DOHH2 (cell line): ENCODE measurements at regions not wholly inside any gene's neighbourhood (a gene's known extent, or its start where the extent isn't known, plus 50 kb on each side); places are given as distances from the start of the nearest gene placed in this dataset.

Experiments
- H3F3A ChIP-seq: fragments of 200-600 bp; sonication (generic), shearing (Covaris generic); 2 replicates; pipeline ENCODE4 v1.6.0; 2016; ENCODE audit warnings: antibody characterized with exemption, mild to moderate bottlenecking; ENCODE audit not compliant: control insufficient read depth, insufficient read depth
- H3K27ac ChIP-seq: fragments of 200-600 bp; sonication (generic); 2 replicates; pipeline ENCODE4 v1.5.1; 2014; ENCODE audit warnings: low read depth, mild to moderate bottlenecking, low read length, moderate library complexity
- H3K27me3 ChIP-seq: fragments of 200-600 bp; sonication (generic); 2 replicates; pipeline ENCODE4 v1.6.1; 2014; ENCODE audit warnings: mild to moderate bottlenecking, low read length, mixed read lengths; ENCODE audit not compliant: control insufficient read depth
- H3K36me3 ChIP-seq: fragments of 200-600 bp; sonication (generic); 2 replicates; pipeline ENCODE4 v1.6.1; 2014; ENCODE audit warnings: mild to moderate bottlenecking, low read length, moderate library complexity, mixed read lengths; ENCODE audit not compliant: control insufficient read depth
- H3K4me1 ChIP-seq: fragments of 200-600 bp; sonication (generic); 2 replicates; pipeline ENCODE4 v1.6.1; 2014; ENCODE audit warnings: mild to moderate bottlenecking, low read length, mixed read lengths; ENCODE audit not compliant: control insufficient read depth
- H3K4me2 ChIP-seq: fragments of 200-600 bp; sonication (generic); 2 replicates; pipeline ENCODE4 v1.6.0; 2014; ENCODE audit warnings: mild to moderate bottlenecking, low read length, moderate library complexity
- H3K4me3 ChIP-seq: fragments of 200-600 bp; sonication (generic); 2 replicates; pipeline ENCODE4 v1.5.1; 2014; ENCODE audit warnings: mild to moderate bottlenecking, low read length, mixed read lengths
- H3K79me2 ChIP-seq: fragments of 200-600 bp; sonication (generic); 2 replicates; pipeline ENCODE4 v1.6.1; 2014; ENCODE audit warnings: mild to moderate bottlenecking, low read length, mixed read lengths; ENCODE audit not compliant: control insufficient read depth
- H3K9me2 ChIP-seq: fragments of 200-600 bp; sonication (generic); replicated peaks from 2 replicates; pipeline ENCODE4 v1.6.1; 2014; ENCODE audit warnings: mild to moderate bottlenecking, low read length, mixed read lengths; ENCODE audit not compliant: control insufficient read depth
- H3K9me3 ChIP-seq: fragments of 200-600 bp; sonication (generic); 2 replicates; pipeline ENCODE4 v1.6.1; 2014; ENCODE audit warnings: antibody characterized with exemption, low read length, mixed read lengths; ENCODE audit not compliant: control insufficient read depth, insufficient read depth
- H4K20me1 ChIP-seq: fragments of 200-600 bp; sonication (generic); 2 replicates; pipeline ENCODE4 v1.6.0; 2014; ENCODE audit warnings: low read depth, mild to moderate bottlenecking, antibody characterized with exemption, low read length, moderate library complexity; ENCODE audit not compliant: control insufficient read depth, insufficient read depth
- EZH2phosphoT487 ChIP-seq: fragments of 200-600 bp; sonication (generic); IDR thresholded peaks from 2 replicates; pipeline ENCODE4 v1.6.1; 2017; ENCODE audit warnings: borderline replicate concordance, mild to moderate bottlenecking, antibody characterized with exemption, low read length, moderate library complexity, mixed read lengths
- TF ChIP-seq, protein P1 (sequence below): fragments of 200-600 bp; sonication (generic); IDR thresholded peaks from one replicate; pipeline ENCODE4 v1.5.1; 2014; ENCODE audit warnings: antibody characterized with exemption, mild to moderate bottlenecking, low read depth, low read length; ENCODE audit not compliant: poor library complexity, severe bottlenecking

DNA sequence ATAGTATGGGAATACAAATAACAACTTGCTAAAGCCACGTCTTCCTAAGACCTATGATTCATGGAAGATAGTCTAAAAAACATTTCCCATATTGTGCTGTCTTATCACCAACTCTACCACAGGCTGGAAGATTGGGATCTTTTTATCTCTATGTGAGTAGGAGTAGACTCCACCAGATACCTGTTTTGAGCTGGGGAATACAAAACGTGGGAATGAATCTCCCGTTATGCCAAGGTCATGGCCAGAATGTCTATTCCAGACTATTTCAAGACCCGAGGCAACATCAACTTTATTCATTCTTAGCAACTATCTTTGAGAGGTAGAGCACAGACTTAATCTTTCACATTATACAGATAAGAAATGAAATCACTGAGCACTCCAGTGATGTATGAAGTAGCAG, 2350.9 kb upstream of the WWC1 start:
- no peak overlapping the region for H3K4me2 ChIP-seq
- no peaks in the 10 kb centered on the region for H4K20me1 ChIP-seq
- no peaks in the 10 kb centered on the region for H3K4me1 ChIP-seq
- TF ChIP-seq EZH2phosphoT487 = no peak
- TF ChIP-seq, protein P1, sequence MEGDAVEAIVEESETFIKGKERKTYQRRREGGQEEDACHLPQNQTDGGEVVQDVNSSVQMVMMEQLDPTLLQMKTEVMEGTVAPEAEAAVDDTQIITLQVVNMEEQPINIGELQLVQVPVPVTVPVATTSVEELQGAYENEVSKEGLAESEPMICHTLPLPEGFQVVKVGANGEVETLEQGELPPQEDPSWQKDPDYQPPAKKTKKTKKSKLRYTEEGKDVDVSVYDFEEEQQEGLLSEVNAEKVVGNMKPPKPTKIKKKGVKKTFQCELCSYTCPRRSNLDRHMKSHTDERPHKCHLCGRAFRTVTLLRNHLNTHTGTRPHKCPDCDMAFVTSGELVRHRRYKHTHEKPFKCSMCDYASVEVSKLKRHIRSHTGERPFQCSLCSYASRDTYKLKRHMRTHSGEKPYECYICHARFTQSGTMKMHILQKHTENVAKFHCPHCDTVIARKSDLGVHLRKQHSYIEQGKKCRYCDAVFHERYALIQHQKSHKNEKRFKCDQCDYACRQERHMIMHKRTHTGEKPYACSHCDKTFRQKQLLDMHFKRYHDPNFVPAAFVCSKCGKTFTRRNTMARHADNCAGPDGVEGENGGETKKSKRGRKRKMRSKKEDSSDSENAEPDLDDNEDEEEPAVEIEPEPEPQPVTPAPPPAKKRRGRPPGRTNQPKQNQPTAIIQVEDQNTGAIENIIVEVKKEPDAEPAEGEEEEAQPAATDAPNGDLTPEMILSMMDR = no peak
- H3K9me2 ChIP-seq = no peaks in the 10 kb centered on the region
- H3K4me3 ChIP-seq = no peak overlapping the region
- H3K27ac ChIP-seq = no peak overlapping the region
- H3K36me3 ChIP-seq = no peaks in the 10 kb centered on the region
- no peaks in the 10 kb centered on the region for H3K27me3 ChIP-seq
- H3K79me2 ChIP-seq = no peaks in the 10 kb centered on the region
- no peaks in the 10 kb centered on the region for H3F3A ChIP-seq
- H3K9me3 ChIP-seq = no peaks in the 10 kb centered on the region

DNA sequence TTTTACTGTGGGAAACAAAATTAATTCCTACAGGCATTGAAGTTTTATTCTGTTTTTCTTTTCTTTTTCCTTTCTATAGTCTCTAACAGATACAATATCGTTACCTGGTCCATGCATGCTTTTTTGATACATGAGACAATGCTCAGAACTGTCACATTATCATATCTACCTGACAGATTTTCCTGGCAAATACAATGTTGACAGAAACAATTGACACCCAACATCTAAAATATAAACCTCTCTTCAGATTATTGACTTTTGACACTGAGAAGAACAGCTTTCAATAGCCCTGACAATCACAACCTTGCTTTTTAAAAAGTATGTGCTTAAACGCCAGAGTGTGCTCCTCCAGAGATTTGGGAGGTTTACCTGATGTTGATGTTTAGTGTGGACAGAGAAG, 2334.6 kb upstream of the WWC1 start:
- TF ChIP-seq, protein P1 = no peak
- TF ChIP-seq EZH2phosphoT487 = no peak

DNA sequence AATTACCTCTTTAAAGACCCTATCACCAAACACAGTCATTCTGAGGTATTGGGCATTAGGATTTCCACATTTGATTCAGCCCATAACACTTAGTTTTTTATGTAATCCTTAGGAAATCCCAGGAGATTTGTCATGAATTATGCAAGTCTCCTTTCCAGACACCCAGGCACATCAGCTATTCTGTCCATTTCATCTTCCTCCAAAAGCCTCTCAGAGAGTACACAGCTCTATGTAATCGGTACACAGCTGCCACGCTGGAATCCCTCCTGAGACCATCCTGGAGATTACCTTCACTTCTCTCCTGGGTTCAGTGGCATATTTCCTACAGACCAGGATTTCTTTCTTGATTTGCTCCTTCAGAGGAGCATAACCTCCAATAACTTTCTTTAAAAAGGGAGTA, 2309.8 kb upstream of the WWC1 start:
- no peak overlapping the region for H3K27ac ChIP-seq
- H3K36me3 ChIP-seq = no peaks in the 10 kb centered on the region
- no peaks in the 10 kb centered on the region for H3K9me2 ChIP-seq
- no peaks in the 10 kb centered on the region for H3K4me1 ChIP-seq
- H3K4me2 ChIP-seq = no peak overlapping the region
- H3K27me3 ChIP-seq = no peaks in the 10 kb centered on the region
- H3F3A ChIP-seq = no peaks in the 10 kb centered on the region
- no peaks in the 10 kb centered on the region; the same call in 1 of the 2 replicates for H3K9me3 ChIP-seq
- no peaks in the 10 kb centered on the region for H4K20me1 ChIP-seq
- H3K79me2 ChIP-seq = no peaks in the 10 kb centered on the region
- H3K4me3 ChIP-seq = no peak overlapping the region
- TF ChIP-seq, protein P1 = no peak
- TF ChIP-seq EZH2phosphoT487 = no peak

More for the DNA sequence above, 2334.6 kb upstream of the WWC1 start:
- Histone ChIP-seq H3K27me3 (no peaks in the 10 kb centered on the region), H3K4me3 (no peak overlapping the region), H3K9me2 (no peaks in the 10 kb centered on the region), H3K36me3 (no peaks in the 10 kb centered on the region), H3K9me3 (no peaks in the 10 kb centered on the region), H3K4me2 (no peak overlapping the region), H3K27ac (no peak overlapping the region), H3K4me1 (no peaks in the 10 kb centered on the region), H4K20me1 (no peaks in the 10 kb centered on the region), H3K79me2 (no peaks in the 10 kb centered on the region), H3F3A (no peaks in the 10 kb centered on the region)

DNA sequence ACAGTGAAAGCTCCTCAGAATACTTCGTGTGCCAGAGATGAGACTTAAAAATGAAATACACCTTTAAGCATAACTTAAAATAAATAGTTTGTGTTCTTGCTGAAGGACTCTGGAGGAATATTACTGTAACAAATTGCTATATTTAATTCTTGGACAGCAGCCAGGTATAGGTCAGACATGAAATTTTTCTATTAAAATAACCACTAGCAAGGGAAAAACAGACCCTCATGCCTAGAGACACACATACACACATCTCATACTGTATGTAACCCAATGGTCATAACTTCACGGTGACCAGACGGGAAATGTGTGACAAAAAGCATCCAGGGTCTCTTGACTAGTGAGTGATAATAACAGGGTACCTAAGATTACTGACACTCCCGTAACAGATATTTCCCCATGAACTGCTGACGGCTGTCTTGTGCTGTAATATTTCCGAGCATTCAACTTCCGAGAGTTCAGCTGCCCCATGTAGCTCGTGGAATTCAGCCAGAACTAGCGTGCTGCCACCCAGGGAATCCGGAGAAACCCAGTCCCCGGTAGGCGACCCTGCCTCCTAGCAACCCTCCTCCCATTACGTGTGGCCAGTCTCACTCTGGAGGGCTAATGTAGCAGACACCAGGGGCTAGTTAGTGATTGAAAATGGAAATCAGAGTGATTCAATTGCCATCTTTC, 2295.1 kb upstream of the WWC1 start:
- Histone ChIP-seq H3K27me3 (no peaks in the 10 kb centered on the region), H3K4me2 (no peak overlapping the region), H3K79me2 (no peaks in the 10 kb centered on the region), H3F3A (no peaks in the 10 kb centered on the region), H3K4me3 (no peak overlapping the region), H4K20me1 (no peaks in the 10 kb centered on the region), H3K36me3 (no peaks in the 10 kb centered on the region), H3K9me3 (no peaks in the 10 kb centered on the region; the same call in 1 of the 2 replicates), H3K9me2 (no peaks in the 10 kb centered on the region), H3K4me1 (no peaks in the 10 kb centered on the region), H3K27ac (no peak overlapping the region)
- no peak for TF ChIP-seq EZH2phosphoT487
- TF ChIP-seq, protein P1 = no peak
